ENCODE measurements at regions not wholly inside any gene's neighbourhood (a gene's known extent, or its start where the extent isn't known, plus 50 kb on each side); places are given as distances from the start of the nearest gene placed in this dataset.

GRCh38 chr10:121289800-121290199 lies 308.4 kb downstream of the FGFR2 start:
- ChIA-PET POLR2A (no interaction called here), CTCF (no interaction called here), RAD21 (ENCODE audit: low non-redundant PET in 1 of 2, low total read pairs in 2 of 2, uncharacterized antibody in 2 of 2, unreplicated experiment in 2 of 2) (no interaction called here)
- Histone ChIP-seq H3K36me3 (ENCODE audit: control insufficient read depth in 1 of 2, insufficient read depth in 2 of 2, low read length in 2 of 2) (no peaks in the 10 kb centered on the region), H3K9me2 (ENCODE audit: insufficient read depth) (no peaks in the 10 kb centered on the region), H3K9ac (ENCODE audit: low read length) (no peak overlapping the region), H3K9me3 (ENCODE audit: control insufficient read depth in 1 of 2, insufficient read depth in 1 of 2, low read depth in 1 of 2, low read length in 2 of 2) (no peaks in the 10 kb centered on the region), H4K20me1 (ENCODE audit: insufficient read depth) (no peaks in the 10 kb centered on the region), H2AFZ (ENCODE audit: low read depth, low read length, poor library complexity, severe bottlenecking) (no peak overlapping the region), H3K4me3 (replicated peaks in 1 of 2; ENCODE audit: low read depth in 1 of 2, low read length in 2 of 2) (no peak overlapping the region), H3K4me2 (ENCODE audit: low read length) (no peak overlapping the region), H3K27me3 (ENCODE audit: insufficient read depth, low read length) (peaks cover 56% of the 10 kb centered on the region; the same call in 1 of the 2 replicates), H3K79me2 (ENCODE audit: insufficient read depth, low read length) (no peaks in the 10 kb centered on the region), H3K27ac (ENCODE audit: low read depth, low read length) (no peak overlapping the region), H3K4me1 (ENCODE audit: control insufficient read depth in 1 of 2, insufficient read depth in 2 of 2, low read length in 2 of 2) (no peaks in the 10 kb centered on the region)
- intact Hi-C loops (cut with micrococcal nuclease): no loop called here
- no TSS peak for BruUV-seq (replicated peaks)
- DNase-seq (ENCODE audit: low read depth, low spot score) (no peak), ATAC-seq (no peak)
- TF ChIP-seq TCF7L2 (IDR thresholded peaks at IDR 0.05; ENCODE audit: borderline replicate concordance, extremely low read depth, insufficient read depth, insufficient read length): no peak
- TF ChIP-seq CEBPB (IDR thresholded peaks at IDR 0.05; ENCODE audit: low read depth): no peak
- no peak for TF ChIP-seq POLR2A (IDR thresholded peaks at IDR 0.05; ENCODE audit: borderline replicate concordance, extremely low read depth, insufficient read depth, insufficient read length)
- no peak for TF ChIP-seq RAD21 (IDR thresholded peaks at IDR 0.05; ENCODE audit: low read depth)
- no peak for TF ChIP-seq REST (IDR thresholded peaks at IDR 0.05; ENCODE audit: low read depth)
- TF ChIP-seq ATF3 (IDR thresholded peaks at IDR 0.05): no peak
- TF ChIP-seq ZBTB33 (IDR thresholded peaks at IDR 0.05; ENCODE audit: extremely low read depth, insufficient replicate concordance, low read length): no peak
- no peak for TF ChIP-seq SRF (IDR thresholded peaks at IDR 0.05; ENCODE audit: low read depth)
- no peak for TF ChIP-seq JUND (IDR thresholded peaks at IDR 0.05)
- no peak for TF ChIP-seq POLR2AphosphoS5 (IDR thresholded peaks at IDR 0.05; ENCODE audit: low read depth, low read length)
- no peak for TF ChIP-seq CTCF (IDR thresholded peaks at IDR 0.05 in 2 of 3, conservative IDR thresholded peaks at IDR 0.05 in 1 of 3; ENCODE audit: borderline replicate concordance in 1 of 3, insufficient read depth in 1 of 3, low read depth in 2 of 3, low read length in 2 of 3)
- no peak for TF ChIP-seq ZNF274 (IDR thresholded peaks at IDR 0.05; ENCODE audit: low read depth, low read length)
- no peak for TF ChIP-seq YY1 (IDR thresholded peaks at IDR 0.05; ENCODE audit: extremely low read depth, insufficient replicate concordance, low read depth, low read length)
- TF ChIP-seq EGR1 (IDR thresholded peaks at IDR 0.05; ENCODE audit: low read depth): no peak
- TF ChIP-seq EZH2phosphoT487 (IDR thresholded peaks at IDR 0.05; ENCODE audit: borderline replicate concordance): no peak
- no peak for TF ChIP-seq ELF1 (IDR thresholded peaks at IDR 0.05; ENCODE audit: borderline replicate concordance, low read depth)
